CMK (cell line): ENCODE measurements at regions not wholly inside any gene's neighbourhood (a gene's known extent, or its start where the extent isn't known, plus 50 kb on each side); places are given as distances from the start of the nearest gene placed in this dataset.
"Not testable (repeated sequence)": the region's sequence is repeated elsewhere in the genome, so short reads cannot be mapped to it uniquely, and the experiment has no call there.

Experiments used
- DNase-seq: peaks from one replicate; pipeline ENCODE4 v3.0.0-alpha.2; 2010; ENCODE audit warnings: low read depth

GRCh38 chrX:54615109-54615508, 85.1 kb downstream of the GNL3L start:
- no peak for DNase-seq

- no peak for DNase-seq
Observed at GRCh38 chrX:54633641-54634040, 103.6 kb downstream of the GNL3L start.

DNA sequence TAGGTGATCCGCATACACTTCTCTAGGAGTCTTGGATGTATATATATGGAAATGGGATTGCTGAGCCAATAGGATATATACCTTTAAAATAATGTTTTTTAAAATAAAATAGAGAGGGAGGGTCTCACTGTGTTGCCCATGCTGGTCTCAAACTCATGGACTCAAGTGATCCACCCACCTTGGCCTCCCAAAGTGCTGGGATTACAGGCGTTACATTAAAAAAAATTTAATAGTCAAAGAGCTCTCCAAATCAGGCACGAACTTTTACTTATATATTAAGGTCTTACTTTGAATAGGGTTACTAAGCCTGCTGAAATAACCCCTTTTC, 109.0 kb downstream of the GNL3L start:
- no peak for DNase-seq

DNA sequence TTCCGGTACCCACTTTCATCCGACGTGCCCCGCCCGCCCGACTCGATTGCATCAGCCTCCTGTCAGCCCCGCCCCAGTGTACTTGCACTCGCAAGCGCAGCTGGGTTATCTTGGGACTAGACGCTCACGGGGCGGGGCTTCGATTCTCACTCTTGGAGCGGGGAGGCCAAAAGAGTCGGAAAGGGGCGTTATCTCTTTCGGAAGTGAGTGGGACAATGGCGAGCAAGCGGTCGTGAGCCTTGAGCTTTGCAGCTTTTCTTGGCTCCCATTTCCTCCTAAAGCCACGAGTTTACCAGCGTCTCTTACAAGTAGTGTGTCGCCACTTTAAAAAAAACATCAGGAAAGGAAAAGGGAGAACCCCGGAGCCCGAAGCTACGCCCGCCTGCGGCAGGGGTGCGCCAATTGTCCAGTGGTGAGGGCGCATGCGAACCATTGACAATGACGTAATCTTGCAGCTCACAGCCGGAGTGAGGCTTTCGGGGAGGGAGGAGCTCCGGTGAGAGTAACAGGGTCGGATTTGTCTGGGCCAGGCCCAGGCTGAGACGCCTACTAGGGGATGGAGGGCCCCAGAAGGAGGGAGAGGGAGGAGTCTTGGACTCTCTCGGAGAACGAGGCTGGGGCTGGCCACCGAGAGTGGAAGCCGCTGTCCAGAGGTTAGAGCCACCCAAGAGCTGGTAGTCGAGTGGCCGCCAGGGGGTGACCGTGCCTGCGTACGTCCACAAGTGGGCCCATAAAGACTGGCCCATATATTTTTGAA, 109.5 kb downstream of the GNL3L start:
- peak; percentile 93 for DNase-seq

DNA sequence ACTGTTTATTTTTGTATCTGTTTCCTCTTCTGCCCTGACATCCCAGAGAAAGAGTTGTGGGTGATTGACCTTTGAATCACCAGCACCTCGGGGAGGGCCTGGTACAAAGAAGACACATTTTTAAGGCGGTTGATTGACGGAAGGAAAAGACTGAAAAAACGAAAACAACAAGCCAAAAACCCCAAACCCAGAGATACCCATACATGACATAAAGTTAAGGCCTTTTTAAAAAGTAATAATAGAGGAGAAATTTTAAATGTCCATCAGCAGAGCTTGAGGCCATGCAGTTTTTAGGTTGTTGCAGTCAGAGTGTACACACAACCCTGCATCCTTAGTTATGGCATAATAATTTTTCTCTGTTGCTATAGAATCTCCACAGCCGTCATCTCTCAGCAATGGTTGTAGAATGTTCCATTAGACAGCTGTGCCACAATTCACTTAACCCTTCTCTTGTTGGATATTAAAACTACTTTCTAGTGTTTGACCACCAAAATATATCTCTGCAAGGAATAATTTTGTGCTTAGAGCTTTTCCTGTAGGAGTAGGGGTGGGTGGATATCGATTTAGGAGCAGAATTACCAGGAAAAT, 110.2 kb downstream of the GNL3L start:
- DNase-seq: no peak

GRCh38 chrX:54640736-54641135, 110.7 kb downstream of the GNL3L start:
- DNase-seq: no peak

GRCh38 chrX:54641530-54641929, 111.5 kb downstream of the GNL3L start:
- no peak for DNase-seq

- DNase-seq: not testable (repeated sequence)
Observed at GRCh38 chrX:54647607-54648006, 117.6 kb downstream of the GNL3L start.

DNA sequence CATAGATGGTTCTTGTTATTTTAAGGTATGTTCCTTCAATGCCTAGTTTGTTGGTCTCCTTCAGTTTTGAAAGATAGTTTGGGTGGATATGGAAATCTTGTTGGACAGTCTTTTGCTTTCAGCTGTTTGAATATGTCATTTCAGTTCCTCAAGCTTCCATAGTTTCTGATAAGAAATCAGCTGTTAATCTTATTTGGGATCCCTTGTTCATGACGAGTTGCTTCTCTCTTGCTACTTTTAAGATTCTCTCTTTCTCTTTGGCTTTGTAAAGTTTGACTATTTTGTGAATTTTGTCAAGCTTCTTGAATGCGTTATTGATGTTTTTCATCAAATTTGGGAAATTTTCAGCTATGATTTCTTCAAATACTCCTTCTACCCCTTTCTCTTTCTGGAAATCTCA, 129.5 kb downstream of the GNL3L start:
- DNase-seq: no peak

- DNase-seq: no peak
Observed at GRCh38 chrX:54675762-54676161, 122.3 kb downstream of the ITIH6 start.

- DNase-seq: no peak
Observed at GRCh38 chrX:54695231-54695630, 102.8 kb downstream of the ITIH6 start.

- DNase-seq: no peak
Observed at GRCh38 chrX:54695816-54696487, 102.1 kb downstream of the ITIH6 start.
